ENCODE measurements at regions not wholly inside any gene's neighbourhood (a gene's known extent, or its start where the extent isn't known, plus 50 kb on each side); places are given as distances from the start of the nearest gene placed in this dataset.

- no peak for FAIRE-seq
- TF ChIP-seq POLR2A (IDR thresholded peaks at IDR 0.05; ENCODE audit: low read depth, low read length) (no peak), POLR2AphosphoS5 (IDR thresholded peaks at IDR 0.05; ENCODE audit: low read depth, low read length) (no peak), POU2F2 (IDR thresholded peaks at IDR 0.05; ENCODE audit: low read depth, low read length) (no peak), PAX5 (IDR thresholded peaks at IDR 0.05; ENCODE audit: insufficient read depth, low read length, severe bottlenecking) (no peak), SPI1 (IDR thresholded peaks at IDR 0.05; ENCODE audit: low read depth, low read length) (no peak), TAF1 (IDR thresholded peaks at IDR 0.05; ENCODE audit: low read depth, low read length) (no peak)
- DNase-seq (ENCODE audit: insufficient read length, low spot score): no peak
These were observed 238.7 kb downstream of the SEC23IP start for GRCh38 chr10:120131183-120131582.

DNA sequence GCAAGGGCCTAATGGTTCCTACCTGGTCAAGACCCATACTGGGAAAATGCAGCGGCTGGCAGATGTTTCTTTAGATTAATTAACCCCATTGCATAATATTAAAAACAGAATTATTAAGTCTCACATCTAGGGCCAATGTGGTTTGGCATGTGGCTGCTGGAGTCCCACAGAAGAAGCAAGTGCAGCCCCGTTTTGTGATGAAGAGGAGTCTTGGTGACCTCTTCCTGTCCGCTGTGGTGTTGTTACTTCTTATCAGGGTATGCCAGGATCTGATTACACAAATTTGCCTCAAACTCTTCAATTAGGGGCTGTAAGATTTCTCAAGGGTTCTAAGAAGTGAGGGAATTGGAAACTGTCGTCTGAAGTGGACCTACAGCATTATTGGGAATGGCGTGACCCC, 240.3 kb downstream of the SEC23IP start:
- TF ChIP-seq POLR2AphosphoS5 (IDR thresholded peaks at IDR 0.05; ENCODE audit: low read depth, low read length): no peak
- TF ChIP-seq PAX5 (IDR thresholded peaks at IDR 0.05; ENCODE audit: insufficient read depth, low read length, severe bottlenecking): no peak
- TF ChIP-seq TAF1 (IDR thresholded peaks at IDR 0.05; ENCODE audit: low read depth, low read length): no peak
- TF ChIP-seq SPI1 (IDR thresholded peaks at IDR 0.05; ENCODE audit: low read depth, low read length): no peak
- TF ChIP-seq POU2F2 (IDR thresholded peaks at IDR 0.05; ENCODE audit: low read depth, low read length): no peak
- no peak for TF ChIP-seq POLR2A (IDR thresholded peaks at IDR 0.05; ENCODE audit: low read depth, low read length)
- DNase-seq (ENCODE audit: insufficient read length, low spot score) (no peak), FAIRE-seq (no peak)

- TF ChIP-seq TAF1 (IDR thresholded peaks at IDR 0.05; ENCODE audit: low read depth, low read length) (no peak), SPI1 (IDR thresholded peaks at IDR 0.05; ENCODE audit: low read depth, low read length) (no peak), PAX5 (IDR thresholded peaks at IDR 0.05; ENCODE audit: insufficient read depth, low read length, severe bottlenecking) (no peak), POU2F2 (IDR thresholded peaks at IDR 0.05; ENCODE audit: low read depth, low read length) (no peak), POLR2A (IDR thresholded peaks at IDR 0.05; ENCODE audit: low read depth, low read length) (no peak), POLR2AphosphoS5 (IDR thresholded peaks at IDR 0.05; ENCODE audit: low read depth, low read length) (no peak)
- FAIRE-seq: no peak
These were observed 246.2 kb downstream of the SEC23IP start for GRCh38 chr10:120138689-120139088.

GRCh38 chr10:120145107-120145506, 252.6 kb downstream of the SEC23IP start:
- no peak for TF ChIP-seq SPI1 (IDR thresholded peaks at IDR 0.05; ENCODE audit: low read depth, low read length)
- no peak for TF ChIP-seq PAX5 (IDR thresholded peaks at IDR 0.05; ENCODE audit: insufficient read depth, low read length, severe bottlenecking)
- no peak for TF ChIP-seq TAF1 (IDR thresholded peaks at IDR 0.05; ENCODE audit: low read depth, low read length)
- TF ChIP-seq POLR2AphosphoS5 (IDR thresholded peaks at IDR 0.05; ENCODE audit: low read depth, low read length): no peak
- no peak for TF ChIP-seq POU2F2 (IDR thresholded peaks at IDR 0.05; ENCODE audit: low read depth, low read length)
- TF ChIP-seq POLR2A (IDR thresholded peaks at IDR 0.05; ENCODE audit: low read depth, low read length): no peak

More at GRCh38 chr10:120138689-120139088, 246.2 kb downstream of the SEC23IP start:
- no peak for DNase-seq (ENCODE audit: insufficient read length, low spot score)

DNA sequence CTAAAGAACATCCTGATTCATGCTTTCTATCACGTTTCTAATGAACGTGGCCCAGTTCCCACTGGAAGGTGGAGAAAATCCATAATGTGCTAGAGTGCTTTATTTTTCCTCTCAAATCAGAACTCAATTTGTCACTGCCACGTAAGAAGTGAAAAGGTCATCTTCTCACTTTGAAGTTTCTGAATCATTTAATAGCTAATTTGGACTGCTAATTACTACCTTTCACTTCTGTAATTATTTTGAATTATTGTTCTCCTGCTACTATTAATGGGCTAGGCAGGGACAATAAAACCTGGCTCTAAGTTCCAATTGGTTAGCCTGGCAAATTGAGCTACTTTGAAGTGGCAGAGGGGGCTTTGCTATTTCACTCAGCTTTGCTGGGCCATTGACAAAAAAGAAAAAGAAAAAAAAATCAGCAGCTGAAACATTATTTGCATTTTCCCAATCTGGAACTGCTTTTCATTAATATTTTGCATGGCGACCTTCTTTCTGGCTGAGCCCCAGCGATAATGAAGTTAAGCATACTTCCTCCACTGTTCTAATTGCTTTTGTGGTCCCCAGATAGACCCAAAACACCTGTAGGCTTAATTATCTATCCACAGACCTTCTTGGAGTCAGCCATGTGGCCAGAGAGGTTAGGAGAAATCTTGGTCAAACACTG, 264.2 kb downstream of the SEC23IP start:
- DNase-seq (ENCODE audit: insufficient read length, low spot score) (no peak), FAIRE-seq (no peak)
- no peak for TF ChIP-seq SPI1 (IDR thresholded peaks at IDR 0.05; ENCODE audit: low read depth, low read length)
- TF ChIP-seq POLR2AphosphoS5 (IDR thresholded peaks at IDR 0.05; ENCODE audit: low read depth, low read length): no peak
- TF ChIP-seq POU2F2 (IDR thresholded peaks at IDR 0.05; ENCODE audit: low read depth, low read length): no peak
- no peak for TF ChIP-seq TAF1 (IDR thresholded peaks at IDR 0.05; ENCODE audit: low read depth, low read length)
- TF ChIP-seq POLR2A (IDR thresholded peaks at IDR 0.05; ENCODE audit: low read depth, low read length): no peak
- TF ChIP-seq PAX5 (IDR thresholded peaks at IDR 0.05; ENCODE audit: insufficient read depth, low read length, severe bottlenecking): no peak

More at GRCh38 chr10:120145107-120145506, 252.6 kb downstream of the SEC23IP start:
- DNase-seq (ENCODE audit: insufficient read length, low spot score): no peak
- FAIRE-seq: no peak

- no peak for TF ChIP-seq POLR2A (IDR thresholded peaks at IDR 0.05; ENCODE audit: low read depth, low read length)
- TF ChIP-seq POLR2AphosphoS5 (IDR thresholded peaks at IDR 0.05; ENCODE audit: low read depth, low read length): no peak
- TF ChIP-seq SPI1 (IDR thresholded peaks at IDR 0.05; ENCODE audit: low read depth, low read length): no peak
- no peak for TF ChIP-seq TAF1 (IDR thresholded peaks at IDR 0.05; ENCODE audit: low read depth, low read length)
- no peak for TF ChIP-seq PAX5 (IDR thresholded peaks at IDR 0.05; ENCODE audit: insufficient read depth, low read length, severe bottlenecking)
- TF ChIP-seq POU2F2 (IDR thresholded peaks at IDR 0.05; ENCODE audit: low read depth, low read length): no peak
- no peak for FAIRE-seq
- no peak for DNase-seq (ENCODE audit: insufficient read length, low spot score)
These were observed 268.6 kb downstream of the SEC23IP start for GRCh38 chr10:120161111-120161510.

DNA sequence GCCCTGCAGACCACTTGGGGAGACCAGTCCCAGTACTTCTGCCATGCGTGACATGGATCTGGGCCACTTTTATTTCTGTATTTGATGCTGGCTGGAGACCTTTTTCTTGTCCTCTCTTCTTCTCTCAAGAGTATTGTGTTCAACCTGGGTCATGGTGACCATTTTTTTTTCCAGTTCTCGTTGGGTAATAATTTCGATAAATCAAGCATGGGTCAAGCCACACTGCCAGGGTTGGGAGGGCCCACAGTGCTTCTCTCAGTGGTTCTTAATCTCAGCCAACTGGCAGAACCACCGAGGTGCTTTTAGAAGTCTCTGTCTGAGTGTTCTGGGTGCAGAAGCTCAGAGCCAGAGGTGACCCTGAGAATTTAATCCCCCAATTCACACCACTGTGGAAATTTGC, 269.9 kb downstream of the SEC23IP start:
- FAIRE-seq: no peak
- TF ChIP-seq TAF1 (IDR thresholded peaks at IDR 0.05; ENCODE audit: low read depth, low read length) (no peak), PAX5 (IDR thresholded peaks at IDR 0.05; ENCODE audit: insufficient read depth, low read length, severe bottlenecking) (no peak), POU2F2 (IDR thresholded peaks at IDR 0.05; ENCODE audit: low read depth, low read length) (no peak), POLR2AphosphoS5 (IDR thresholded peaks at IDR 0.05; ENCODE audit: low read depth, low read length) (no peak), POLR2A (IDR thresholded peaks at IDR 0.05; ENCODE audit: low read depth, low read length) (no peak), SPI1 (IDR thresholded peaks at IDR 0.05; ENCODE audit: low read depth, low read length) (no peak)

GRCh38 chr10:120172356-120172755, 279.8 kb downstream of the SEC23IP start:
- no peak for TF ChIP-seq POU2F2 (IDR thresholded peaks at IDR 0.05; ENCODE audit: low read depth, low read length)
- no peak for TF ChIP-seq SPI1 (IDR thresholded peaks at IDR 0.05; ENCODE audit: low read depth, low read length)
- no peak for FAIRE-seq
- DNase-seq (ENCODE audit: insufficient read length, low spot score): no peak

More for the DNA sequence above, 269.9 kb downstream of the SEC23IP start:
- no peak for DNase-seq (ENCODE audit: insufficient read length, low spot score)

DNA sequence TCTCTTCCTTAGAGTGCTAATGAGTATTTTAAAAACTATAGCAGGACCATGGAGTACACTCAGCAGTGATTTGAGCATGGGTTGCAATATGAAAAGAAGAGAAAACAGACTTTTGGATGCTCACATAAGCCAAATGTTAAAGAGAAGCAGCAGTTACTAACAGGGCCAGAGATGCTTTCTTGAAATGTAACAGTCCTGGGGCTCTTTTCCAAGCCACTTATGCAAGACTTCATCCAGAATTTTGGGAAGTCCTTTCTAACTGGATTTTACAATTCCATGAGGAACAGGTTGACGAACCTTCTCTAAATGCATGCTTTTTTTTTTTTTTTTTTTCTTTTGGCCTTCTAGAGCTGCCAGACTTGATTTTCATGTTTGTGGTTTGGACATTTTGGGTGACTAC, 282.0 kb downstream of the SEC23IP start:
- no peak for TF ChIP-seq POLR2A (IDR thresholded peaks at IDR 0.05; ENCODE audit: low read depth, low read length)
- no peak for TF ChIP-seq SPI1 (IDR thresholded peaks at IDR 0.05; ENCODE audit: low read depth, low read length)
- TF ChIP-seq POLR2AphosphoS5 (IDR thresholded peaks at IDR 0.05; ENCODE audit: low read depth, low read length): no peak
- DNase-seq (ENCODE audit: insufficient read length, low spot score) (no peak), FAIRE-seq (no peak)

DNA sequence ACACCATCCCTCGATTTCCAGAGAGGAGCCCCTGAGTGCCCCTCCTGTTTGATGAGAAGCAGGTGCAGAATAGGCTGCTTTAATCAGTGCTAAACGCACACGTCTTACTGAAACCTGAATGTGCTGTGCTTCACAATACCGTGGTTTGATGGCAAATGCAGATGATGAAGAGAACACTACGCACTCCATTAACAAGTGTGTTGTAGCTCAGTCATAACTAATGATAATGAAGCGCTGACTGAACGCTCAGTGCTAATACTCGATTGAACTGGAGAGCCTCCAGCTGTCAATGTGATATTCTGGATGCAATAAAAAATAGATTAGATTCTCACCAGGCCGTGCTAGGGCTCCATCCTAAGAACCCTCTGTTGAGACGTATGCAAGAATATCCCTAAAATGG, 279.7 kb upstream of the PLPP4 start:
- FAIRE-seq: no peak
- no peak for DNase-seq (ENCODE audit: insufficient read length, low spot score)
- TF ChIP-seq POU2F2 (IDR thresholded peaks at IDR 0.05; ENCODE audit: low read depth, low read length) (no peak), SPI1 (IDR thresholded peaks at IDR 0.05; ENCODE audit: low read depth, low read length) (no peak), POLR2AphosphoS5 (IDR thresholded peaks at IDR 0.05; ENCODE audit: low read depth, low read length) (no peak), TAF1 (IDR thresholded peaks at IDR 0.05; ENCODE audit: low read depth, low read length) (no peak), PAX5 (IDR thresholded peaks at IDR 0.05; ENCODE audit: insufficient read depth, low read length, severe bottlenecking) (no peak), POLR2A (IDR thresholded peaks at IDR 0.05; ENCODE audit: low read depth, low read length) (no peak)
